Esophagus squamous epithelium (tissue), 5 donors: ENCODE measurements at regions not wholly inside any gene's neighbourhood (a gene's known extent, or its start where the extent isn't known, plus 50 kb on each side); places are given as distances from the start of the nearest gene placed in this dataset.
"Not testable (repeated sequence)": the region's sequence is repeated elsewhere in the genome, so short reads cannot be mapped to it uniquely, and the experiment has no call there.

ENCODE experiments used
- DNase-seq: peaks from one replicate; lab custom pipeline; 2025; lab: John Stamatoyannopoulos, UW
- H3K27ac ChIP-seq, 4 donors: fragments of 200-600 bp; sonication (generic); one replicate each; pipeline ENCODE4 v1.5.1; 2016 to 2019; ENCODE audit warnings: mild to moderate bottlenecking in 1 of 4
- H3K27me3 ChIP-seq, 4 donors: fragments of 200-600 bp; sonication (generic); 1 replicate in 3 of 4; 2 replicates in 1 of 4; pipeline versions ENCODE4 v1.5.1 to v1.6.0; 2017 to 2021; ENCODE audit warnings: antibody characterized with exemption in 1 of 4
- H3K36me3 ChIP-seq, 3 donors: fragments of 200-600 bp; sonication (generic); one replicate each; pipeline ENCODE4 v1.5.1; 2016 to 2019
- H3K4me1 ChIP-seq, 3 donors: fragments of 200-600 bp; sonication (generic); one replicate each; pipeline ENCODE4 v1.5.1; 2017 to 2019
- H3K4me3 ChIP-seq, 4 donors: fragments of 200-600 bp; sonication (generic); 1 replicate in 3 of 4; 2 replicates in 1 of 4; pipeline ENCODE4 v1.5.1; 2016 to 2019; ENCODE audit warnings: mild to moderate bottlenecking in 2 of 4, moderate library complexity in 1 of 4
- H3K9me3 ChIP-seq, 3 donors: fragments of 200-600 bp; sonication (generic); one replicate each; pipeline ENCODE4 v1.5.1; 2016 to 2019
- POLR2A ChIP-seq, 4 donors: fragments of 450-650 bp; IDR thresholded peaks; one replicate each; pipeline ENCODE4 v1.6.1; 2017; ENCODE audit warnings: antibody characterized with exemption in 4 of 4, mild to moderate bottlenecking in 4 of 4, moderate library complexity in 3 of 4
- WGBS, 2 donors: methylation state at CpG; one replicate each; pipeline ENCODE4 v1.1.5; 2018; 5-methylcytosine and 5-hydroxymethylcytosine counted together
- intact Hi-C: fragments of 100-400 bp; cut with DNase I; formaldehyde crosslinking; loops from one replicate; pipeline ENCODE4 v1.15.0; 2022
- TF ChIP-seq, protein P1 (sequence below), 6 experiments: fragments of 450-650 bp in 4 of 6; fragments of 200-600 bp in 2 of 6; sonication (generic) in 2 of 6; IDR thresholded peaks; one replicate each; pipeline ENCODE4 v1.5.1; 2016 to 2019; ENCODE audit warnings: antibody characterized with exemption in 6 of 6, mild to moderate bottlenecking in 4 of 6, moderate library complexity in 4 of 6
- donor health status: DM: yes; HTN: yes; CAD: no.

DNA sequence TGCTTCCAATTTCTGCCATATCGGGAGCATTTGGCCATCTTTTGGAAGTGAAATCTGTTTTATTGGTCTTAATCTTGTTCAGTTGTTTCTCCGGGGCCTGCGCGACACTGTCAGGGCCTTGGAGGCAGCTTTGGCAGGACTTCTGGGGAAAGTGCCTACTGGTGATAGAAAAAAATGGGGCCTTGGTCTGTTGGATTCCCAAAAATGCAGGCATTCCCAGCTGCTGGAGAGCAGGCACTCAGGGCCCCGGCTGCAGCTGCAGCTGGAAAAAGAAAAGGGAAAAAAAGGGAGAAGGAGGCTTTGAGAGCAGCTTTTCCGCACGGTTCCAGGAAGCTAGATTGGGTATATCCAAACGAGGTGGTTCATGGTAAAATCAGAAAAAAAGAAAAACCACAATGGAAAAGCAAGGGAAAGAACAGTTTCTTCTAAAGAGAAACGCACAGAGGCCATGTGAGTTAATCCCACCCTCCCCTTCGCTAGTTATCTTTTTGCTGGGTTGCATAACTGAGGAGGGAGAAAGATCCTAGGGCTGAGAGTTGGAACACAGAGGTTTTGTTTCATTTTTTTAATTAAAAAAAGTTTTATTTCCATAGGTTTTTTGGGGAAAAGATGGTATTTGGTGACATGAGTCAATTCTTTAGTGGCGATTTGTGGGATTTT is 134.7 kb upstream of the RFLNA start:
- WGBS, 2 donors = 75 to 76% methylated on average over 10 of the region's 11 CpGs
- TF ChIP-seq, protein P1, sequence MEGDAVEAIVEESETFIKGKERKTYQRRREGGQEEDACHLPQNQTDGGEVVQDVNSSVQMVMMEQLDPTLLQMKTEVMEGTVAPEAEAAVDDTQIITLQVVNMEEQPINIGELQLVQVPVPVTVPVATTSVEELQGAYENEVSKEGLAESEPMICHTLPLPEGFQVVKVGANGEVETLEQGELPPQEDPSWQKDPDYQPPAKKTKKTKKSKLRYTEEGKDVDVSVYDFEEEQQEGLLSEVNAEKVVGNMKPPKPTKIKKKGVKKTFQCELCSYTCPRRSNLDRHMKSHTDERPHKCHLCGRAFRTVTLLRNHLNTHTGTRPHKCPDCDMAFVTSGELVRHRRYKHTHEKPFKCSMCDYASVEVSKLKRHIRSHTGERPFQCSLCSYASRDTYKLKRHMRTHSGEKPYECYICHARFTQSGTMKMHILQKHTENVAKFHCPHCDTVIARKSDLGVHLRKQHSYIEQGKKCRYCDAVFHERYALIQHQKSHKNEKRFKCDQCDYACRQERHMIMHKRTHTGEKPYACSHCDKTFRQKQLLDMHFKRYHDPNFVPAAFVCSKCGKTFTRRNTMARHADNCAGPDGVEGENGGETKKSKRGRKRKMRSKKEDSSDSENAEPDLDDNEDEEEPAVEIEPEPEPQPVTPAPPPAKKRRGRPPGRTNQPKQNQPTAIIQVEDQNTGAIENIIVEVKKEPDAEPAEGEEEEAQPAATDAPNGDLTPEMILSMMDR (IDR thresholded peaks at IDR 0.05) = no peak
- TF ChIP-seq POLR2A (IDR thresholded peaks at IDR 0.05) = no peak
- no peak for DNase-seq
- intact Hi-C loops = no loop called here
- Histone ChIP-seq H3K9me3 (no peaks in the 10 kb centered on the region), H3K27ac (no peak overlapping the region), H3K4me1 (no peaks in the 10 kb centered on the region), H3K27me3 (peaks cover 0 to 6% (median 0%) of the 10 kb centered on the region in 4 donors), H3K36me3 (no peaks in the 10 kb centered on the region), H3K4me3 (no peak overlapping the region)

DNA sequence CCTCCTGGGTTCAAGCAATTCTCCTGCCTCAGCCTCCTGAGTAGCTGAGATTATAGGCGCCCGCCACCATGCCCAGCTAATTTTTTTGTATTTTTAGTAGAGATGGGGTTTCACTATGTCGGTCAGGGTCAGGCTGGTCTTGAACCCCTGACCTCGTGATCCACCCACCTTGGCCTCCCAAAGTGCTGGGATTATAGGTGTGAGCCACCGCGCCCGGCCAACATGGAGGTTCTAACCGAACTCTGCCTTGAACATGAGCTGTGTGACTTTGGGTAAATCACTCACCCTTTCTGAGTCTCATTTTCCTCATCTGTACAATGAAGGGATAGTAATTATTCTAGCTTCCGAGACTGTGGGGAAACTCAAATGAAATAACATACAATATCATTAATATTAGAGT is 133.5 kb upstream of the RFLNA start:
- H3K4me1 ChIP-seq, H3K36me3 ChIP-seq, intact Hi-C loops, H3K9me3 ChIP-seq, H3K27ac ChIP-seq, H3K4me3 ChIP-seq, H3K27me3 ChIP-seq, DNase-seq: not testable (repeated sequence)
- 77 to 88% methylated on average over 8 to 9 of the region's 9 CpGs for WGBS, 2 donors

DNA sequence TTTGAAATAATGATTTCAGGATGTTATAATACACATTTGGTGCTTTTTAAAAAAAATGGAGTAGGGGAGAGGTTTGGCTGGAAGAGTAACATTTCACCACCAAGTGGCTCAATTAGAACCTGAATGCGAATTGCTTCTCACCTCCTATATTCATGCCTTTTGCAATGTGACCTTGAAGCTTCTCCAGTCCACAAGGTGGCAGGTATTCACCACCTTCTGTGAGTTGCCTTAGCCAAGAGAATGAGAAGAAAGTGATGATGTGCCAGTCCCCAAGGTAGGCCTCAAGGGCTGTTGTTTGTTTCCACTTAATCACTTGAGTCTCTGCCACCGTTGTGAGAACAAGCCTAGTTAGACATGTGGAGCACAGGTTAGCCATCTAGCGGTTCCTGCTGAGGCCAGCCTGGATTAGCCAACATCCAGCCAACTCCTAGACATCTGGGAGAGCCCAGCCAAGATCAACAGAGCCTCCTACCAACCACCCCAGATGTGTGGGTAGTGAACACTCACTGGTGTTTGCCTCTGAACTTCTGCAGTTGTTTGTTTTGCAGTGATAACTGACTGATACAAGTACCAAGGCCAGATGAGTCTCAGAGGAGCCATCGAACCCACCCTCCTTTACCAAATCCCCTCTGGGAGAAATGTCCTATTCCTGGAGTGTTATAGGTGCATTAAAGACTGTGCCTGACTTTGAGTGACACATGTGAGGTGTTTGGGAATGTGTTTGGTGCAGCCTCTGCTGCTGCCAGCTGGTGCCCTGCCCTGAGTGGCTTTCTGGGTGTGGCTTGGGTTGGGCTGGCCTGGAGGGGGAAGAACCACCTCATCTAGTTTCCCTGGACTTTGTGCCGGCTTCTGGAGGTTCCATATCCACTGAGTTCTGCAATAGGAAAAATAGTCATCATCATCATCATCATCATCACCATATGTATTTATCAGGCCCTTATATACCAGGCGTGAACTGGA is 132.5 kb upstream of the RFLNA start:
- Histone ChIP-seq H3K27me3 (peaks cover 0 to under 1% (median 0%) of the 10 kb centered on the region in 4 donors), H3K36me3 (no peaks in the 10 kb centered on the region), H3K9me3 (no peaks in the 10 kb centered on the region), H3K4me1 (no peaks in the 10 kb centered on the region), H3K4me3 (no peak overlapping the region), H3K27ac (no peak overlapping the region)
- 55 to 61% methylated on average over 5 to 6 of the region's 6 CpGs for WGBS, 2 donors
- no peak for TF ChIP-seq POLR2A (IDR thresholded peaks at IDR 0.05)
- TF ChIP-seq, protein P1 (IDR thresholded peaks at IDR 0.05) = no peak
- no peak for DNase-seq
- intact Hi-C loops = no loop called here

DNA sequence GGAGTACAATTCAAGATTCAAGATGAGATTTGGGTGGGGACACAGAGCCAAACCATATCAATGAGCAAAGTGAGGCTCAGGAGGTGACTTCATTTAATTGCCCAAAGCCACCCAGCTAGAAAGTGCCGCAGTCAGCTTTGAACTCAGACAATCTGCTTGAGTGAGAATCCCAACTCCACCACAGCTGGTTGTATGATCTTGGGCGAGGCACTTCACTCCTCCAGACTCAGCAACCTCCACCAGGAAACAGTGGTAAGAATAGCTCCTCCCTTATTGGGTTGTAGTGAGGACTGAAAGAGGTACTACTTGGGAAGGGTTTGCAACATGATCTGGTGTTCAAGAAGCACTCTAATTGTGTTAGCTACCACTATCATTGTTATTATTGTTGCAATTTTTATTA is 129.2 kb upstream of the RFLNA start:
- Histone ChIP-seq H3K27ac (no peak overlapping the region), H3K27me3 (no peaks in the 10 kb centered on the region), H3K4me1 (no peaks in the 10 kb centered on the region), H3K4me3 (no peak overlapping the region), H3K36me3 (no peaks in the 10 kb centered on the region), H3K9me3 (no peaks in the 10 kb centered on the region)
- no peak for DNase-seq
- TF ChIP-seq, protein P1 (IDR thresholded peaks at IDR 0.05) = no peak
- no peak for TF ChIP-seq POLR2A (IDR thresholded peaks at IDR 0.05)
- intact Hi-C loops = no loop called here
- 80 to 81% methylated on average over 1 to 2 of the region's 2 CpGs for WGBS, 2 donors

DNA sequence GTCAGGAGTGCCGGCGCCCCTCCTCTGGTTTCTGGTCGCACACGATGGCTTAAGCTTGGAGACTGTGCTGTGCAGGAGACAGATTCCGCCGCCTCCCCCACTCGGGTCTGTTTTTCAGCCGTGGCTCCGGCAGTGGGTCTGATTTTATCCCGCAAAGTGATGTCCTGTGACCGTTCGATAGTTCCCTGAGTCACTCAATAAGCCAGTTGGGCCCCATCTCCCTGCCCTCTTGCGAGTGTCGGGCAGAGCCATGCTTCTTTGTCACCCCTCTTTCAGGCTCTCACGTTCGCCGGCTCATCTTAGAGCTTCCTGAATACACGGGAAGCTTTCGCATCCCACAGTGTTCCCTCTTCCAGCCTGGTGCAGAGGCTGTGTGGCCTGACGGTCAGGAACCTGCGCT is 127.8 kb upstream of the RFLNA start:
- 85 to 92% methylated on average over 17 of the region's 21 CpGs for WGBS, 2 donors

More for the DNA sequence above, 127.8 kb upstream of the RFLNA start:
- Histone ChIP-seq H3K4me1 (no peaks in the 10 kb centered on the region), H3K9me3 (no peaks in the 10 kb centered on the region), H3K36me3 (no peaks in the 10 kb centered on the region), H3K4me3 (no peak overlapping the region), H3K27ac (no peak overlapping the region), H3K27me3 (no peaks in the 10 kb centered on the region)
- no peak for TF ChIP-seq POLR2A (IDR thresholded peaks at IDR 0.05)
- TF ChIP-seq, protein P1 (IDR thresholded peaks at IDR 0.05) = no peak
- DNase-seq = no peak
- intact Hi-C loops = no loop called here
